HG03045 (cell line): ENCODE measurements at regions not wholly inside any gene's neighbourhood (a gene's known extent, or its start where the extent isn't known, plus 50 kb on each side); places are given as distances from the start of the nearest gene placed in this dataset.

Source experiments
- ATAC-seq: cut with Tn5 transposase; IDR thresholded peaks from one replicate; pipeline ENCODE4 v1.9.1; 2021; ENCODE audit warnings: mild to moderate bottlenecking, moderate library complexity; ENCODE audit not compliant: unreplicated experiment

DNA sequence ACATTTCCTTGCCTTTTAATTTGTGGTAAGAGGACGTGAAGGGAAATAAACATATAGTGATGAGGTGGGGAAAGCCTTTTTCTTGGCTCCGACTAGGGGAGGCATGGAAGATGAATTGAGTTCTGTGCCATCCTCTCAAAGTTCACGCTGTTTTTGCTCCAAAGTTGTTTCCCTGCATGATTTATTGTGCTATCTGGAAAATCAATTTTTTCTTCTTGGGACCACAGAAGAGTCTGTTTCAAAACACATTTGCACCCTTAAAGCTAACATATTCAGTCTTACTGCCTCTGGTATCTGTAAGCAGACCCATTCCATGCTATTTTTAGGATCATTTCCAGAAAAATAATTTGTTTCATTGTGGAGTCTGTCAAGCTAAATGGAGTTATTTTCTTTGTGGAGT is 57.6 kb upstream of the KCNG1 start:
- no peak for ATAC-seq

- no peak for ATAC-seq
These were observed 56.6 kb upstream of the KCNG1 start for GRCh38 chr20:51079488-51079887.

GRCh38 chr20:51077686-51078060 is 54.8 kb upstream of the KCNG1 start:
- ATAC-seq = no peak

DNA sequence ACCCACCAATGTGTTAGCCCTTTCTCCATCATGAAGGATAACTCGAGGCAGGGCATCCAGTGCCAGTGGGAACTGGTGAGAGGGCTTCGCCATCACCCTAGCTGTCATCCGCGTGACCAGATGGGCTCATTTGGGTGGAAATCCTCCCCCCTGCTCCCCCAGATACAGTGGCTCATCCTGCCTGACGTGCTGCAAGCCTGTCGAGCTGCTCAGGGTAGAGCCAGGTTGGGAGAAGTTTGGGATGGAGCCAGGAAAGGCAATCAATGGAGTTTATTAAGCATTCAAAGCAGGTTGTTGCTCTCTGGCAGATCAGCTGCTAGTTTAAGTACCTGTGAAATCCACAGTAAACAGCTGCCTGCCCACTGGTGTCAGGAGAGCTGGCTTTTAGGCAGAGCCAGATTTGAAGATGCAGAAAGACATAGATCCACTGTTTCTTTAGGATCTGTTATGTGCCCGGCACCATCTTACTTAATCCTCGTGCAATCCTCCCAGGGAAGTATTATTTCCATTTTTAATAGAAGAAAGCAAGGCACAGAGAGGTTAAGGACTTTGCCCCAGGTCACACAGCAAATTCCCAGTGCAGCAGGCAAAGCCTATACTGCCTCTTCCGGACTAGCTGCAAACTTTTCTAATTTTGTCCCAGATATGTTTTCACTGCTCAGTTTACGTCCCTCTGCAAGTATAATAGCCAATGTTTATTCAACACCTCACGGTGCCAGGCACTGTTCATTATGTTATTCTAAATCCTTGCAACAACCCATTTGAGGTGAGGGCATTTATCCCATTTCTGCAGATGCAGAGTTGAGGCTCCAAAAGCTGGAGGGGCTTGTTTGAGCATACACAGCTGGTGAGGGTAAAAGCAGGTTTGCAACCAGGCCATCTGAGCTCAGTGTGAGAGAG is 54.1 kb upstream of the KCNG1 start:
- ATAC-seq = no peak

GRCh38 chr20:51074062-51074461 is 51.2 kb upstream of the KCNG1 start:
- no peak for ATAC-seq
